Liver (tissue), 8 donors: ENCODE measurements at regions not wholly inside any gene's neighbourhood (a gene's known extent, or its start where the extent isn't known, plus 50 kb on each side); places are given as distances from the start of the nearest gene placed in this dataset.

Experiments
- DNase-seq: peaks from one replicate; pipeline ENCODE4 v3.0.0-alpha.2; 2017; ENCODE audit warnings: low spot score
- H3K27ac ChIP-seq, 2 donors: one replicate each; pipeline ENCODE4 v1.7.0; 2013; ENCODE audit warnings: inconsistent platforms in 2 of 2, low read length in 2 of 2, control low read depth in 1 of 2, low read depth in 1 of 2, mild to moderate bottlenecking in 1 of 2
- H3K27me3 ChIP-seq, 4 donors: one replicate each; pipeline versions ENCODE4 v1.6.1 to v1.7.0; 2013; ENCODE audit warnings: low read length in 3 of 4, inconsistent platforms in 1 of 4, mild to moderate bottlenecking in 1 of 4, moderate library complexity in 1 of 4; ENCODE audit not compliant: control insufficient read depth in 4 of 4, insufficient read depth in 4 of 4
- H3K36me3 ChIP-seq, 4 donors: one replicate each; pipeline versions ENCODE4 v1.6.1 to v1.7.0; 2013; ENCODE audit warnings: low read length in 3 of 4, mild to moderate bottlenecking in 3 of 4, low read depth in 1 of 4, moderate library complexity in 1 of 4; ENCODE audit not compliant: control insufficient read depth in 4 of 4, insufficient read depth in 3 of 4
- H3K4me1 ChIP-seq, 4 donors: one replicate each; pipeline versions ENCODE4 v1.6.1 to v1.7.0; 2013; ENCODE audit warnings: low read length in 3 of 4, mild to moderate bottlenecking in 3 of 4, moderate library complexity in 1 of 4; ENCODE audit not compliant: control insufficient read depth in 4 of 4, insufficient read depth in 4 of 4
- H3K4me3 ChIP-seq, 3 donors: one replicate each; pipeline versions ENCODE4 v1.6.1 to v1.7.0; 2013; ENCODE audit warnings: low read length in 3 of 3, control low read depth in 1 of 3, low read depth in 1 of 3, mild to moderate bottlenecking in 1 of 3
- H3K9ac ChIP-seq, 2 donors: one replicate each; pipeline ENCODE4 v1.7.0; 2013; ENCODE audit warnings: low read length in 2 of 2, mild to moderate bottlenecking in 2 of 2, moderate library complexity in 2 of 2, control low read depth in 1 of 2, low read depth in 1 of 2
- H3K9me3 ChIP-seq, 4 donors: one replicate each; pipeline versions ENCODE4 v1.6.1 to v1.7.0; 2013; ENCODE audit warnings: low read length in 3 of 4; ENCODE audit not compliant: control insufficient read depth in 4 of 4
- EGR1 ChIP-seq, 2 donors: IDR thresholded peaks; 2 replicates each; pipeline ENCODE4 v1.6.1; 2016 to 2018; ENCODE audit warnings: antibody characterized with exemption in 2 of 2, low read depth in 2 of 2
- FOXA1 ChIP-seq: IDR thresholded peaks from 2 replicates; pipeline ENCODE4 v1.6.1; 2016; ENCODE audit warnings: antibody characterized with exemption
- FOXA2 ChIP-seq: IDR thresholded peaks from 2 replicates; pipeline ENCODE4 v1.6.1; 2016; ENCODE audit warnings: antibody characterized with exemption
- GABPA ChIP-seq, 2 donors: IDR thresholded peaks in 1 of 2; conservative IDR thresholded peaks in 1 of 2; 2 replicates each; pipeline ENCODE4 v1.6.1; 2016; ENCODE audit warnings: antibody characterized with exemption in 2 of 2, mild to moderate bottlenecking in 1 of 2, moderate library complexity in 1 of 2
- HNF4A ChIP-seq, 2 donors: conservative IDR thresholded peaks; 2 replicates each; pipeline ENCODE4 v1.6.1; 2016; ENCODE audit warnings: antibody characterized with exemption in 2 of 2, mild to moderate bottlenecking in 2 of 2
- HNF4G ChIP-seq: IDR thresholded peaks from 2 replicates; pipeline ENCODE4 v1.6.1; 2016; ENCODE audit warnings: antibody characterized with exemption
- JUND ChIP-seq, 2 donors: IDR thresholded peaks; 2 replicates each; pipeline ENCODE4 v1.6.1; 2016; ENCODE audit warnings: antibody characterized with exemption in 2 of 2
- NR2F2 ChIP-seq: IDR thresholded peaks from 2 replicates; pipeline ENCODE4 v1.6.1; 2016; ENCODE audit warnings: antibody characterized with exemption
- RAD21 ChIP-seq, 2 donors: IDR thresholded peaks; 2 replicates each; pipeline ENCODE4 v1.6.1; 2016; ENCODE audit warnings: antibody characterized with exemption in 2 of 2, mild to moderate bottlenecking in 2 of 2
- RXRA ChIP-seq, 2 donors: IDR thresholded peaks; 2 replicates each; pipeline ENCODE4 v1.6.1; 2017 to 2018; ENCODE audit warnings: antibody characterized with exemption in 2 of 2, mild to moderate bottlenecking in 1 of 2
- SP1 ChIP-seq: IDR thresholded peaks from 2 replicates; pipeline ENCODE4 v1.6.1; 2018; ENCODE audit warnings: antibody characterized with exemption, mild to moderate bottlenecking
- TAF1 ChIP-seq: conservative IDR thresholded peaks from 2 replicates; pipeline ENCODE4 v1.6.1; 2016; ENCODE audit warnings: antibody characterized with exemption, mild to moderate bottlenecking
- YY1 ChIP-seq: IDR thresholded peaks from 2 replicates; pipeline ENCODE4 v1.6.1; 2016; ENCODE audit warnings: antibody characterized with exemption, mild to moderate bottlenecking
- WGBS: extraction: QIAGEN DNeasy Blood & Tissue Kit; methylation state at CpG from one replicate; pipeline ENCODE4 v1.1.7; 2013; 5-methylcytosine and 5-hydroxymethylcytosine counted together
- TF ChIP-seq, protein P1 (sequence below): IDR thresholded peaks from 2 replicates; pipeline ENCODE4 v1.6.1; 2016; ENCODE audit warnings: antibody characterized with exemption, mild to moderate bottlenecking
- TF ChIP-seq, protein P2 (sequence below): IDR thresholded peaks from 2 replicates; pipeline ENCODE4 v1.6.1; 2016; ENCODE audit warnings: antibody characterized with exemption
- TF ChIP-seq, protein P3 (sequence below): IDR thresholded peaks from 2 replicates; pipeline ENCODE4 v1.6.1; 2016; ENCODE audit warnings: antibody characterized with exemption
- TF ChIP-seq, protein P4 (sequence below): IDR thresholded peaks from 2 replicates; pipeline ENCODE4 v1.6.1; 2016; ENCODE audit warnings: antibody characterized with exemption
- TF ChIP-seq, protein P5 (sequence below): fragments of 150-350 bp; IDR thresholded peaks from 2 replicates; pipeline ENCODE4 v1.5.1; 2017; ENCODE audit warnings: improper control_type of control experiment, low read depth, low read length; ENCODE audit not compliant: missing input control
- donor health status: healthy.
- donor health status: healthy.
- donor health status: healthy.
- donor health status: healthy.
- donor health status: healthy.

DNA sequence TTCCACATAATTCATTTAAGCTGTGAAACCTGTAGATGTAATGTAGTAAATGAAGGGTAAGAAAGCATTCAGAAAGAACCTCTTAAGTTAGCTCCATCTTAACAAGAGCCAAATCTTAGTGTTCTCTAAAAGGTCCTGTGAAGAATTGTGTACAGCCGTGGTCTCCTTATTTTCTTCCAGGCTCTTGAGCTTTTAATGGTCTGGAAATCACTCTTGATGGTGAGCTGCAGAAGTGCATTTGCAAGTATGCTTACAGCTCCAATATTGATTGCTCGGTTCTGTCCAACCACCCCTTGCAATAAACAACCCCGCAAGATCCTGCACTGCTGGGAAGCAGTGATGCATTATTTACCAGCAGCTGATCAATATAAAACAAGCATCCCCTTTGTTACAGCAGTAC is 690.8 kb upstream of the FZD8 start:
- TF ChIP-seq RXRA (IDR thresholded peaks at IDR 0.05) = no peak
- no peak for TF ChIP-seq NR2F2
- no peak for TF ChIP-seq RAD21 (IDR thresholded peaks at IDR 0.05)
- TF ChIP-seq, protein P1, sequence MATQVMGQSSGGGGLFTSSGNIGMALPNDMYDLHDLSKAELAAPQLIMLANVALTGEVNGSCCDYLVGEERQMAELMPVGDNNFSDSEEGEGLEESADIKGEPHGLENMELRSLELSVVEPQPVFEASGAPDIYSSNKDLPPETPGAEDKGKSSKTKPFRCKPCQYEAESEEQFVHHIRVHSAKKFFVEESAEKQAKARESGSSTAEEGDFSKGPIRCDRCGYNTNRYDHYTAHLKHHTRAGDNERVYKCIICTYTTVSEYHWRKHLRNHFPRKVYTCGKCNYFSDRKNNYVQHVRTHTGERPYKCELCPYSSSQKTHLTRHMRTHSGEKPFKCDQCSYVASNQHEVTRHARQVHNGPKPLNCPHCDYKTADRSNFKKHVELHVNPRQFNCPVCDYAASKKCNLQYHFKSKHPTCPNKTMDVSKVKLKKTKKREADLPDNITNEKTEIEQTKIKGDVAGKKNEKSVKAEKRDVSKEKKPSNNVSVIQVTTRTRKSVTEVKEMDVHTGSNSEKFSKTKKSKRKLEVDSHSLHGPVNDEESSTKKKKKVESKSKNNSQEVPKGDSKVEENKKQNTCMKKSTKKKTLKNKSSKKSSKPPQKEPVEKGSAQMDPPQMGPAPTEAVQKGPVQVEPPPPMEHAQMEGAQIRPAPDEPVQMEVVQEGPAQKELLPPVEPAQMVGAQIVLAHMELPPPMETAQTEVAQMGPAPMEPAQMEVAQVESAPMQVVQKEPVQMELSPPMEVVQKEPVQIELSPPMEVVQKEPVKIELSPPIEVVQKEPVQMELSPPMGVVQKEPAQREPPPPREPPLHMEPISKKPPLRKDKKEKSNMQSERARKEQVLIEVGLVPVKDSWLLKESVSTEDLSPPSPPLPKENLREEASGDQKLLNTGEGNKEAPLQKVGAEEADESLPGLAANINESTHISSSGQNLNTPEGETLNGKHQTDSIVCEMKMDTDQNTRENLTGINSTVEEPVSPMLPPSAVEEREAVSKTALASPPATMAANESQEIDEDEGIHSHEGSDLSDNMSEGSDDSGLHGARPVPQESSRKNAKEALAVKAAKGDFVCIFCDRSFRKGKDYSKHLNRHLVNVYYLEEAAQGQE = no peak
- TF ChIP-seq, protein P2, sequence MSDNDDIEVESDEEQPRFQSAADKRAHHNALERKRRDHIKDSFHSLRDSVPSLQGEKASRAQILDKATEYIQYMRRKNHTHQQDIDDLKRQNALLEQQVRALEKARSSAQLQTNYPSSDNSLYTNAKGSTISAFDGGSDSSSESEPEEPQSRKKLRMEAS = no peak
- TF ChIP-seq FOXA1 = no peak
- TF ChIP-seq SP1 = no peak
- TF ChIP-seq GABPA (IDR thresholded peaks at IDR 0.05 in 1 of 2, conservative IDR thresholded peaks at IDR 0.05 in 1 of 2) = no peak
- no peak for TF ChIP-seq EGR1 (IDR thresholded peaks at IDR 0.05; ENCODE audit: low read depth in 2 of 2)
- TF ChIP-seq, protein P3, sequence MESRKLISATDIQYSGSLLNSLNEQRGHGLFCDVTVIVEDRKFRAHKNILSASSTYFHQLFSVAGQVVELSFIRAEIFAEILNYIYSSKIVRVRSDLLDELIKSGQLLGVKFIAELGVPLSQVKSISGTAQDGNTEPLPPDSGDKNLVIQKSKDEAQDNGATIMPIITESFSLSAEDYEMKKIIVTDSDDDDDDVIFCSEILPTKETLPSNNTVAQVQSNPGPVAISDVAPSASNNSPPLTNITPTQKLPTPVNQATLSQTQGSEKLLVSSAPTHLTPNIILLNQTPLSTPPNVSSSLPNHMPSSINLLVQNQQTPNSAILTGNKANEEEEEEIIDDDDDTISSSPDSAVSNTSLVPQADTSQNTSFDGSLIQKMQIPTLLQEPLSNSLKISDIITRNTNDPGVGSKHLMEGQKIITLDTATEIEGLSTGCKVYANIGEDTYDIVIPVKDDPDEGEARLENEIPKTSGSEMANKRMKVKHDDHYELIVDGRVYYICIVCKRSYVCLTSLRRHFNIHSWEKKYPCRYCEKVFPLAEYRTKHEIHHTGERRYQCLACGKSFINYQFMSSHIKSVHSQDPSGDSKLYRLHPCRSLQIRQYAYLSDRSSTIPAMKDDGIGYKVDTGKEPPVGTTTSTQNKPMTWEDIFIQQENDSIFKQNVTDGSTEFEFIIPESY = no peak
- no peak for TF ChIP-seq JUND (IDR thresholded peaks at IDR 0.05)
- TF ChIP-seq HNF4G = no peak
- TF ChIP-seq, protein P4, sequence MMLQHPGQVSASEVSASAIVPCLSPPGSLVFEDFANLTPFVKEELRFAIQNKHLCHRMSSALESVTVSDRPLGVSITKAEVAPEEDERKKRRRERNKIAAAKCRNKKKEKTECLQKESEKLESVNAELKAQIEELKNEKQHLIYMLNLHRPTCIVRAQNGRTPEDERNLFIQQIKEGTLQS = no peak
- no peak for TF ChIP-seq FOXA2
- no peak for TF ChIP-seq YY1
- TF ChIP-seq, protein P5, sequence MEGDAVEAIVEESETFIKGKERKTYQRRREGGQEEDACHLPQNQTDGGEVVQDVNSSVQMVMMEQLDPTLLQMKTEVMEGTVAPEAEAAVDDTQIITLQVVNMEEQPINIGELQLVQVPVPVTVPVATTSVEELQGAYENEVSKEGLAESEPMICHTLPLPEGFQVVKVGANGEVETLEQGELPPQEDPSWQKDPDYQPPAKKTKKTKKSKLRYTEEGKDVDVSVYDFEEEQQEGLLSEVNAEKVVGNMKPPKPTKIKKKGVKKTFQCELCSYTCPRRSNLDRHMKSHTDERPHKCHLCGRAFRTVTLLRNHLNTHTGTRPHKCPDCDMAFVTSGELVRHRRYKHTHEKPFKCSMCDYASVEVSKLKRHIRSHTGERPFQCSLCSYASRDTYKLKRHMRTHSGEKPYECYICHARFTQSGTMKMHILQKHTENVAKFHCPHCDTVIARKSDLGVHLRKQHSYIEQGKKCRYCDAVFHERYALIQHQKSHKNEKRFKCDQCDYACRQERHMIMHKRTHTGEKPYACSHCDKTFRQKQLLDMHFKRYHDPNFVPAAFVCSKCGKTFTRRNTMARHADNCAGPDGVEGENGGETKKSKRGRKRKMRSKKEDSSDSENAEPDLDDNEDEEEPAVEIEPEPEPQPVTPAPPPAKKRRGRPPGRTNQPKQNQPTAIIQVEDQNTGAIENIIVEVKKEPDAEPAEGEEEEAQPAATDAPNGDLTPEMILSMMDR = no peak
- TF ChIP-seq TAF1 = no peak
- no peak for TF ChIP-seq HNF4A (conservative IDR thresholded peaks at IDR 0.05)
- Histone ChIP-seq H3K27ac (no peak overlapping the region), H3K36me3 (no peaks in the 10 kb centered on the region), H3K4me3 (no peak overlapping the region), H3K9me3 (no peaks in the 10 kb centered on the region), H3K4me1 (no peaks in the 10 kb centered on the region), H3K9ac (no peak overlapping the region), H3K27me3 (peaks cover 0 to 2% (median 0%) of the 10 kb centered on the region in 4 donors)
- DNase-seq = no peak
- 86% methylated on average over 3 of the region's 3 CpGs for WGBS
